ENCODE measurements at regions not wholly inside any gene's neighbourhood (a gene's known extent, or its start where the extent isn't known, plus 50 kb on each side); places are given as distances from the start of the nearest gene placed in this dataset.

DNA sequence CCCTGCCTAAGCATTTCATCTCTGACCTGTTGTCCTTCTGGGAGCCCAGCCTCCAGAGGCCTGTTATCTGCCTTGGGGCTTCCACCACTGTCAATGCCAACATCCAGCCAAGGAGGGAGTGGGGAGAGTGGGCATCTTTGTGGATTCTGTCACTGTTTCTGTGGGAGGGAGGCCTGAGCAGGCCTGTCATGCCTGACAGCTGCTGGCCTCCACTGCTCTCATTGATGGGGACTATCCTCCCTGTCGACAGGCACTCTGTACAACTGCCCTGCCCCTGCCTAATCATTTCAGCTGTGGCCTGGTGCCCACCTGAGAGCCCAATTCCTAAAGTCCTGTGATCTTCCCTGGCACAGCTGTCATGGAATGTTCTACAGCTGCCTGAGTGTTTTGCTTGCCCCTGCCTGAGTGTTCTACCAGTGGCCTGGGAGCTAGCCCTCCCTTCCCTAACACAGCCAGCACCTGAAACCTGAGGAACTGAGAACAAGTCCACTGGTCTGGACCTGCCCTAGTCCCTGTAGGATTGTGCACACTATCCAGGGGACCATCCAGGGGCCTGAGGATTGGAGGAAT lies 145.3 kb downstream of the FAM83B start:
- DNase-seq (ENCODE audit: low read depth, low spot score): no peak
- H3K4me3 ChIP-seq (ENCODE audit: low read depth, low read length): no peak overlapping the region
- TF ChIP-seq, protein P1, sequence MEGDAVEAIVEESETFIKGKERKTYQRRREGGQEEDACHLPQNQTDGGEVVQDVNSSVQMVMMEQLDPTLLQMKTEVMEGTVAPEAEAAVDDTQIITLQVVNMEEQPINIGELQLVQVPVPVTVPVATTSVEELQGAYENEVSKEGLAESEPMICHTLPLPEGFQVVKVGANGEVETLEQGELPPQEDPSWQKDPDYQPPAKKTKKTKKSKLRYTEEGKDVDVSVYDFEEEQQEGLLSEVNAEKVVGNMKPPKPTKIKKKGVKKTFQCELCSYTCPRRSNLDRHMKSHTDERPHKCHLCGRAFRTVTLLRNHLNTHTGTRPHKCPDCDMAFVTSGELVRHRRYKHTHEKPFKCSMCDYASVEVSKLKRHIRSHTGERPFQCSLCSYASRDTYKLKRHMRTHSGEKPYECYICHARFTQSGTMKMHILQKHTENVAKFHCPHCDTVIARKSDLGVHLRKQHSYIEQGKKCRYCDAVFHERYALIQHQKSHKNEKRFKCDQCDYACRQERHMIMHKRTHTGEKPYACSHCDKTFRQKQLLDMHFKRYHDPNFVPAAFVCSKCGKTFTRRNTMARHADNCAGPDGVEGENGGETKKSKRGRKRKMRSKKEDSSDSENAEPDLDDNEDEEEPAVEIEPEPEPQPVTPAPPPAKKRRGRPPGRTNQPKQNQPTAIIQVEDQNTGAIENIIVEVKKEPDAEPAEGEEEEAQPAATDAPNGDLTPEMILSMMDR (IDR thresholded peaks at IDR 0.05; ENCODE audit: low read depth, low read length): no peak
- in situ Hi-C loops (cut with HindIII; ENCODE audit: low sequenced_read_pairs): no loop called here

DNA sequence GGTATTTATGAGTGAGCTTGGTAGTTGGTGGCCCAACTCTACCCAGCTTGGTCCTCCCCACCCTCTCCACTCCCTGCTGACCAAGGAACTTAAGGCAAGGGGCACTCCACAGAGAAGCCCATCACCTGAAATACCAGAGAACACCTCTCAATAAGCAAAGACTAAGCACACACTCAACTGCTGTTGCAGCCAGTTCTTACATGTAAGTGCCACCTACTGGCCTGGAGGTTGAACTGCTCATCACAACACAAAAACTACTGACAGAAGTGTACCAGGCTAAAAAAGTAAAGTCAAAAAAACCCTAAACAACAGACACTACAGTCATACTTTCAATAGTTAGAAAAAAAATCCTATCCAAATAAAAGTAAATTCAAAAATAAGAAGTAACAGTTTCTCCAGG lies 146.2 kb downstream of the FAM83B start:
- TF ChIP-seq, protein P1 (IDR thresholded peaks at IDR 0.05; ENCODE audit: low read depth, low read length): peak; percentile 38
- in situ Hi-C loops (cut with HindIII; ENCODE audit: low sequenced_read_pairs): no loop called here
- DNase-seq (ENCODE audit: low read depth, low spot score): no peak

DNA sequence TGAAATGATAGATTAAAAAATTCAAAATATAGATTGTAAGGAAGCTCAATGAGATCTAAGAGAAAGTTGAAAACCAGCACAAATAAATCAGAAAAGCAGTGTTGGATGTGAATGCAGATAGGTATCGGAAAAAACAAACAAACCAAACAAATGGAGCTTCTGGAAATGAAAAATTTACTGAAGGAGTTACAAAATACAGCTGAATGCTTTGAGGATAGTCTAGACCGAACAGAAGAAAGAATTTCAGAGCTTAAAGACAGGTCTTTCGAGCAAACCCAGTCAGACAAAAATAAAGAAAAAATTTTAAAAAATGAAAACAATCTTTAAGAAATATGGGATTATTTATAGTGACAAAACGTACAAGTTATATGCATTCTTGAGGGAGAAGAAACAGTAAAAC lies 146.7 kb downstream of the FAM83B start:
- in situ Hi-C loops (cut with HindIII; ENCODE audit: low sequenced_read_pairs): no loop called here
- TF ChIP-seq, protein P1 (IDR thresholded peaks at IDR 0.05; ENCODE audit: low read depth, low read length): no peak
- no peak for DNase-seq (ENCODE audit: low read depth, low spot score)
- no peak overlapping the region for H3K4me3 ChIP-seq (ENCODE audit: low read depth, low read length)

More for the DNA sequence above, 146.2 kb downstream of the FAM83B start:
- no peak overlapping the region for H3K4me3 ChIP-seq (ENCODE audit: low read depth, low read length)

DNA sequence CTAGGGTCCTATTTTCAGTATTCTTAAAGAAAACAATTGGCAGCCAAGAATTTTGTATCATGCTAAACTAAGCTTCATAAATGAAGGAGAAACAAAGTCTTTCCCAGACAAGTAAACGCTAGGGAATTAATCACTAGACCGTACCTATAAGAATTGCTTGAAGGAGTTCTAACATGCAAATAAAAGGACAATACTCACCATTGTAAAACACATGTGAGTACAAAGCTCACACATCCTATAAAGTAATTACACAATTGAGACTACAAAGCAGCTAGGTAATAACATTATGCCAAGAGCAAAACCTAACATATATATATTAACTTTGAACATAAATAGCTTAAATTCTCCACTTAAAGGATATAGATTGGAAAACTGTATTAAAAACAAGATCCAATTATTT lies 147.4 kb downstream of the FAM83B start:
- DNase-seq (ENCODE audit: low read depth, low spot score): no peak
- TF ChIP-seq, protein P1 (IDR thresholded peaks at IDR 0.05; ENCODE audit: low read depth, low read length): no peak
- no peak overlapping the region for H3K4me3 ChIP-seq (ENCODE audit: low read depth, low read length)
- in situ Hi-C loops (cut with HindIII; ENCODE audit: low sequenced_read_pairs): no loop called here

DNA sequence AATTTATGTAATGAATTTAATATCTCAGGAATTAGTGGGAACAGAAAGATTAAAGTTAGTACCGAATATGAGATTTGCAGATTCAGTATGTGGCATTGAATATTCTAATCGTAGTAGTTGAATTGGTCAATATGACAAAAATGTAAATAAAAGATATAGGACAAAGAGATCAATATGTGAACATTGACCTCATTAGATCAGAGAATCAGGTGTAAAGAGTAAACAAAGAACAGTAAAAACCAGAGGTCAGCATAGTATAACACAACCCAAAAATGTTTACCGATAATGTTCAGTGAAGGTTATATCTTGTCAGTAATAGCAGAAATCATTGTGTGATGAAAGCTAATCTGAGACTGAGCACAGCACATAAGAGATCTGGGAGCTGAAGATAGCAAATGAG lies 152.0 kb downstream of the FAM83B start:
- DNase-seq (ENCODE audit: low read depth, low spot score): no peak
- in situ Hi-C loops (cut with HindIII; ENCODE audit: low sequenced_read_pairs): no loop called here
- no peak overlapping the region for H3K4me3 ChIP-seq (ENCODE audit: low read depth, low read length)
- TF ChIP-seq, protein P1 (IDR thresholded peaks at IDR 0.05; ENCODE audit: low read depth, low read length): no peak

DNA sequence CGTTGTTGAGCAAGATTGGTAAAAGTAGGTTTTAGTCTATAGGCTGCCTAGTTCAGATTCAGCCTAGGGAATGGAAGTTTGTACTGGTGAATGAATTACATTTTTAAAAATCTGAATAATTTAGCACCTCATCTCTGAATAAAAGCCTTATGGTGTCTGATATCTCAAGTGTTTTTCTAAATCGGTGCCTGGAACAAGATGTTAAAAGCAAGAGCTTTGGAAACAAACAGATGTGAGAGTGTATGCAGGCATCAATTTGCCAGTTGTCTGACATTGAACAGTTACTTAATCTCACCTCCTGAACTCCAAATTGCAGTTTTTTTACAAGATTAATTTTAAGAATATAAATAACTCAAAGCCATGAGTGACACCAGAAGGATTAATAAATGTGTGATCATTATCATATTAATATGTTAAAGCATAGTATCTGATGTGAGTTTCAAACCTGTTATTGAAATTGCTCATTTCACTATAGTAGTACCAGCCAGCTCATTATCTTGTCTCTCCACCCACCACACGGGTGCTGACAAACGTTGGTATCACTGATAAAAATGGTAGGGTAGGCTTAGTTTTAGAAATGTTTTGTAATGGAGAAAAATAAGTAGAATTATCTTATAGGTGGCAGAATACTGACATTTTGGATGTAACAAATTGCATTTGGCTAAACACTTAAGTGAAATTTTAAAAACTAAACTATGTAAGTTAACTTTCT lies 157.3 kb downstream of the FAM83B start:
- TF ChIP-seq, protein P1 (IDR thresholded peaks at IDR 0.05; ENCODE audit: low read depth, low read length): no peak
- in situ Hi-C loops (cut with HindIII; ENCODE audit: low sequenced_read_pairs): no loop called here
- DNase-seq (ENCODE audit: low read depth, low spot score): no peak
- no peak overlapping the region for H3K4me3 ChIP-seq (ENCODE audit: low read depth, low read length)
